Astrocyte (in vitro differentiated cells and primary cell): ENCODE measurements at regions not wholly inside any gene's neighbourhood (a gene's known extent, or its start where the extent isn't known, plus 50 kb on each side); places are given as distances from the start of the nearest gene placed in this dataset.

Source experiments
- DNase-seq: peaks from one replicate; pipeline ENCODE4 v3.0.0-alpha.2; 2010; ENCODE audit warnings: low read depth
- FAIRE-seq: peaks from 2 replicates; lab custom pipeline; 2011; peaks lifted over from hg19 to GRCh38; lab: Jason Lieb, UNC
- H2AFZ ChIP-seq: 2 replicates; pipeline ENCODE4 v1.6.0; 2012; ENCODE audit warnings: low read depth, low read length, inconsistent platforms
- H3K27ac ChIP-seq: 2 replicates; pipeline ENCODE4 v1.5.1; 2011; ENCODE audit warnings: low read depth, low read length, inconsistent platforms
- H3K27me3 ChIP-seq: 2 replicates; pipeline ENCODE4 v1.6.0; 2011; ENCODE audit warnings: low read length, inconsistent platforms; ENCODE audit not compliant: insufficient read depth
- H3K36me3 ChIP-seq: 2 replicates; pipeline ENCODE4 v1.5.1; 2011; ENCODE audit warnings: low read length, inconsistent platforms; ENCODE audit not compliant: insufficient read depth
- H3K4me1 ChIP-seq: 2 replicates; pipeline ENCODE4 v1.5.1; 2011; ENCODE audit warnings: low read length, inconsistent platforms; ENCODE audit not compliant: insufficient read depth
- H3K4me2 ChIP-seq: 2 replicates; pipeline ENCODE4 v1.6.0; 2012; ENCODE audit warnings: low read length, inconsistent platforms
- H3K4me3 ChIP-seq: 2 replicates; pipeline ENCODE4 v1.5.1; 2011; ENCODE audit warnings: low read depth, mild to moderate bottlenecking, low read length, inconsistent platforms; ENCODE audit not compliant: insufficient read depth
- H3K79me2 ChIP-seq: 2 replicates; pipeline ENCODE4 v1.6.0; 2012; ENCODE audit warnings: mild to moderate bottlenecking, low read length, inconsistent platforms; ENCODE audit not compliant: insufficient read depth
- H3K9ac ChIP-seq: 2 replicates; pipeline ENCODE4 v1.6.0; 2012; ENCODE audit warnings: mild to moderate bottlenecking, low read length, inconsistent platforms
- H3K9me3 ChIP-seq: 2 replicates; pipeline ENCODE4 v1.5.1; 2012; ENCODE audit warnings: low read depth, mild to moderate bottlenecking, low read length, inconsistent platforms; ENCODE audit not compliant: insufficient read depth
- H4K20me1 ChIP-seq: 2 replicates; pipeline ENCODE4 v1.6.0; 2012; ENCODE audit warnings: low read length, inconsistent platforms; ENCODE audit not compliant: insufficient read depth
- H3K27ac Mint-ChIP-seq: one replicate; pipeline ENCODE4 v1.8.0; 2021; ENCODE audit warnings: mild to moderate bottlenecking, mixed read lengths; ENCODE audit not compliant: unreplicated experiment
- H3K27me3 Mint-ChIP-seq: one replicate; pipeline ENCODE4 v1.8.0; 2021; ENCODE audit warnings: low read depth, mixed read lengths; ENCODE audit not compliant: unreplicated experiment
- H3K36me3 Mint-ChIP-seq: one replicate; pipeline ENCODE4 v1.8.0; 2021; ENCODE audit warnings: low read depth, mixed read lengths; ENCODE audit not compliant: unreplicated experiment
- H3K4me1 Mint-ChIP-seq: one replicate; pipeline ENCODE4 v1.8.0; 2021; ENCODE audit warnings: low read depth, mixed read lengths; ENCODE audit not compliant: unreplicated experiment
- H3K4me3 Mint-ChIP-seq: one replicate; pipeline ENCODE4 v1.8.0; 2021; ENCODE audit warnings: mild to moderate bottlenecking, moderate library complexity, mixed read lengths; ENCODE audit not compliant: unreplicated experiment
- H3K9me3 Mint-ChIP-seq: one replicate; pipeline ENCODE4 v1.8.0; 2021; ENCODE audit warnings: mild to moderate bottlenecking, mixed read lengths; ENCODE audit not compliant: unreplicated experiment
- CTCF ChIP-seq: IDR thresholded peaks from 2 replicates; pipeline ENCODE4 v1.5.1; 2011; ENCODE audit warnings: low read depth, mild to moderate bottlenecking, inconsistent platforms, low read length, moderate library complexity; ENCODE audit not compliant: insufficient read depth
- EZH2 ChIP-seq: IDR thresholded peaks from 2 replicates; pipeline ENCODE4 v1.6.1; 2012; ENCODE audit warnings: mild to moderate bottlenecking, low read length, inconsistent platforms; ENCODE audit not compliant: insufficient read depth

DNA sequence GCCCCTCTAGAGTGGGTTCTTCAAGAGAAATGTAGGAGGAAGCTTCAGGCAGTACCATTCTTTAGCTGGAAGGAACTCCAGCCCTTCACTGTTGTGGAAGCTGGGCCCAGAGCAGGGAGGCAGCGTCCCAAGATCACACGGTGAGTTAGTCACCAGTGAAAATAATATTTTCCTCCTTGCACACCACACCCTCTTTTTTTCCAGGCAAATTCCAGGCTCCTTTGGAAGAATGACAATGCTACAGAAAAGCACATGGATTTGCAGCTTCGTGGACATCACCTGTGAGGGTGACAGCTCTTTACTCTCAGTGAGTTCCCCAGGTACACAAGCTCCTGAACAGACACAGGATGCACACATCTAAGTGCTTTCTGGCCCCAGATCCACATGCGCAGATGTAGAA, 157.1 kb downstream of the COL6A3 start:
- Mint-ChIP-seq H3K36me3 (no peaks in the 10 kb centered on the region), H3K27me3 (no peaks in the 10 kb centered on the region), H3K27ac (peak overlapping the region; percentile 91), H3K4me3 (no peak overlapping the region), H3K9me3 (peaks cover 2% of the 10 kb centered on the region), H3K4me1 (peaks cover 66% of the 10 kb centered on the region)
- Histone ChIP-seq H3K36me3 (no peaks in the 10 kb centered on the region), H4K20me1 (no peaks in the 10 kb centered on the region), H2AFZ (no peak overlapping the region), H3K4me3 (no peak overlapping the region), H3K79me2 (no peaks in the 10 kb centered on the region), H3K27me3 (no peaks in the 10 kb centered on the region), H3K27ac (peak overlapping the region; percentile 94), H3K9me3 (no peaks in the 10 kb centered on the region), H3K4me2 (no peak overlapping the region), H3K9ac (peak overlapping the region; percentile 66), H3K4me1 (peaks cover 42% of the 10 kb centered on the region)
- peak; percentile 76 for DNase-seq
- TF ChIP-seq CTCF, result no peak
- no peak for TF ChIP-seq EZH2
- peak; percentile 56 for FAIRE-seq

DNA sequence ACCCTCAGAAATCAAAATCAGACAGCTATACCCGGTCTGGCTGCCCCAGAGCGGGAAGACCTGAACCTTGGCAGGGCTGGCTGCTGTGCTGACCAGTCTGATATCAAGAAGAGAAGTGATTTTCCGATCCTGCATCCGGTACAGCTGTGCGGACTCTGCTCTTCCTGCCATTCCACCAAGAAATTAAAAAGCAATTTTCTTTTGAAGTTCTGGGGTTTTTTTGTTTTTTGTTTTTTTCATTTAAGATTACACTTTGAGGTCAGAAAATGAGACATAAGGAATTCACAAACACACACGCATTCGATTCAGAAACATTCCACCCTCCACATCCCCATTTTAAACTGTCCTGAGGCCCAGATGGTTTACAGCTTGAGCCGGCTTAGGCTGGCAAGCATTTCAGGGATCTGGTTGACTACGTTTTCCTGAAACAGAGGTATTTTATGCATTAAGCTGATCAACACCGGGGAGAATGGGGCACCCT, 156.5 kb downstream of the COL6A3 start:
- Mint-ChIP-seq H3K4me1 (peaks cover 62% of the 10 kb centered on the region), H3K27ac (peak overlapping the region; percentile 86), H3K36me3 (no peaks in the 10 kb centered on the region), H3K4me3 (no peak overlapping the region), H3K9me3 (peaks cover 2% of the 10 kb centered on the region), H3K27me3 (no peaks in the 10 kb centered on the region)
- Histone ChIP-seq H2AFZ (no peak overlapping the region), H3K27ac (peak overlapping the region; percentile 94), H3K4me1 (peaks cover 42% of the 10 kb centered on the region), H4K20me1 (no peaks in the 10 kb centered on the region), H3K9ac (no peak overlapping the region), H3K9me3 (no peaks in the 10 kb centered on the region), H3K4me2 (no peak overlapping the region), H3K4me3 (no peak overlapping the region), H3K79me2 (no peaks in the 10 kb centered on the region), H3K27me3 (no peaks in the 10 kb centered on the region), H3K36me3 (no peaks in the 10 kb centered on the region)
- TF ChIP-seq CTCF (no peak), EZH2 (no peak)
- FAIRE-seq, result peak; percentile 50
- peak; percentile 54 for DNase-seq

DNA sequence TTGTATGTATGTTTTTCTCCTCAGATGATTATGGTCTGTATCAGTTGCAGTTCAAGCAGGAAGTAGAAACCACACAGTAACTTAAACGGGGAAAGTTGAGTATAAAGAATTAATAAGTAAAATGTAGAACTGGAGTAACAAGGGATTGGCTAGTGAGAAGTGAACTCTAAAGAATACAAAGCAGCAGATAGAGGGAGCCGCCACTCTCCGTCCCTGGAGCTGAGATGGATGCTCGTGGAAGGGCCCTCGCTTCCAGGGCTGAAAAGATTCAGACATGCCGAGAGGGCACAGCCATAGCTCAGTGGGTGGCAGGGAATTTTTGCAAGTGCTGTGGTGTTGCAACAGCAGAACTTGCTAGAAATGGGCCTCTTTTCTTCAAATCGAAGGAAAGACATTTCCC, 155.8 kb downstream of the COL6A3 start:
- H3K27ac Mint-ChIP-seq, result peak overlapping the region; percentile 86
- Histone ChIP-seq H3K4me2 (no peak overlapping the region), H3K27ac (no peak overlapping the region), H3K4me3 (no peak overlapping the region), H3K27me3 (no peaks in the 10 kb centered on the region), H2AFZ (no peak overlapping the region), H3K9ac (no peak overlapping the region), H3K9me3 (no peaks in the 10 kb centered on the region), H3K36me3 (no peaks in the 10 kb centered on the region), H3K79me2 (no peaks in the 10 kb centered on the region), H3K4me1 (peaks cover 42% of the 10 kb centered on the region), H4K20me1 (no peaks in the 10 kb centered on the region)
- no peak overlapping the region for H3K4me3 Mint-ChIP-seq
- H3K4me1 Mint-ChIP-seq, result peaks cover 58% of the 10 kb centered on the region
- FAIRE-seq (no peak), DNase-seq (no peak)
- TF ChIP-seq CTCF (no peak), EZH2 (no peak)
- no peaks in the 10 kb centered on the region for H3K9me3 Mint-ChIP-seq
- H3K27me3 Mint-ChIP-seq, result no peaks in the 10 kb centered on the region
- no peaks in the 10 kb centered on the region for H3K36me3 Mint-ChIP-seq
